ENCODE measurements at regions not wholly inside any gene's neighbourhood (a gene's known extent, or its start where the extent isn't known, plus 50 kb on each side); places are given as distances from the start of the nearest gene placed in this dataset.

DNA sequence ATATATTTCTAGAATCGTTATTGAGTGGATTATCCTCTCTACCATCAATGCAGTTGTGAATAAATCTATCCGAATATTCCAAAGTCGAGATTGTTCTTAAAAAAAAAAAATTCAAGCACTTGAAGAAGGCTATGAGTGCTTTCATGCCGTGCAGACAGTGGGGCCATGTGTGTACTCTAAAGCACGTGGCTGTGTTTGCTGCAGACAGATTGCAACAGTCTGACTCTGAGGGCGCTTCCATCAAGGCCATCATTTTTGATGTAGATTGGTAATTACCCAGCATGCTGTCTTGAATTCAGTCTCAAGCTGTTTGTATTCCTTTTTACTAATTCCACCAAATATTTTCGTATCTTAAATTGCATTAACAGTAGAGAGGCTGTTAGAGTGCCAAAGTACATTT lies 325.9 kb upstream of the LINC00305 start:
- Histone ChIP-seq H3K4ac (ENCODE audit: low read depth, low read length) (no peak overlapping the region), H2AK5ac (ENCODE audit: low read length) (no peak overlapping the region), H3K23ac (ENCODE audit: low read length) (no peak overlapping the region), H2BK120ac (ENCODE audit: insufficient read depth, low read length, poor library complexity) (no peak overlapping the region), H4K8ac (ENCODE audit: low read depth, low read length) (no peak overlapping the region), H3K36me3 (ENCODE audit: control insufficient read depth in 1 of 2, insufficient read depth in 2 of 2, low read length in 2 of 2) (peaks cover 0 to 2% of the 10 kb centered on the region in 2 experiments), H3K9ac (ENCODE audit: low read length) (no peak overlapping the region), H3K79me1 (ENCODE audit: low read length) (no peaks in the 10 kb centered on the region), H3K4me3 (ENCODE audit: low read depth, low read length) (no peak overlapping the region), H3K27ac (ENCODE audit: low read depth, low read length) (no peak overlapping the region), H4K91ac (ENCODE audit: low read depth, low read length) (no peak overlapping the region), H3K18ac (ENCODE audit: low read length) (no peak overlapping the region), H2BK5ac (ENCODE audit: low read depth, low read length, poor library complexity) (no peak overlapping the region), H2AFZ (ENCODE audit: insufficient read depth, low read length, poor library complexity) (no peak overlapping the region), H4K12ac (ENCODE audit: low read depth, low read length) (no peak overlapping the region), H3K27me3 (ENCODE audit: insufficient read depth, low read length) (no peaks in the 10 kb centered on the region), H2BK12ac (ENCODE audit: low read length) (no peak overlapping the region), H3K14ac (ENCODE audit: low read length) (no peak overlapping the region), H3K9me3 (ENCODE audit: insufficient read depth, low read depth, low read length) (no peaks in the 10 kb centered on the region), H3K4me2 (ENCODE audit: low read length) (no peak overlapping the region), H3K79me2 (ENCODE audit: control insufficient read depth, insufficient read depth, low read length, poor library complexity) (no peaks in the 10 kb centered on the region), H3K4me1 (ENCODE audit: control insufficient read depth in 1 of 2, insufficient read depth in 2 of 2, low read length in 2 of 2) (no peaks in the 10 kb centered on the region)
- no CpG with 5 or more reads among the region's 7 CpGs for WGBS (ENCODE audit: extremely low coverage, insufficient coverage, insufficient read length)
- DNase-seq, result no peak

DNA sequence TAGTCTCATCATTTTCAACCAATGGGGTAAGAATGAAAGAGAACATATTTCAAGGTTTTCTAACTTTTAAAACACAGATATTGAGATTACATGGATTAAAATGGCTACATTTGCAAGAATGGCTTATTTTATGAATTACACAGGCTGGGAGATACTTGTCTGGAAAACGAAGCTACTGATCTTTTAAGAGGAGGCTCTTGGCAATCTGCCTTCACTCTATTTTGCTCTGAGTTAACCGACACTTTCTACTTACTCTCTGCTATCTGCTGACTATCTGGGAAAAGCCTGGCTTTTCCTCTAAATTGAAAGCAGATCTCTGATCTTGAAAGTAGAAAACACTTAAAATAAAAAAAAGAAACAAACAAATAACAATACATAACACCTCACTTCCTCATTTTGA lies 325.4 kb upstream of the LINC00305 start:
- no CpG with 5 or more reads among the region's 2 CpGs for WGBS (ENCODE audit: extremely low coverage, insufficient coverage, insufficient read length)
- H3K36me3 ChIP-seq (ENCODE audit: control insufficient read depth in 1 of 2, insufficient read depth in 2 of 2, low read length in 2 of 2), result peaks cover 0 to 2% of the 10 kb centered on the region in 2 experiments

DNA sequence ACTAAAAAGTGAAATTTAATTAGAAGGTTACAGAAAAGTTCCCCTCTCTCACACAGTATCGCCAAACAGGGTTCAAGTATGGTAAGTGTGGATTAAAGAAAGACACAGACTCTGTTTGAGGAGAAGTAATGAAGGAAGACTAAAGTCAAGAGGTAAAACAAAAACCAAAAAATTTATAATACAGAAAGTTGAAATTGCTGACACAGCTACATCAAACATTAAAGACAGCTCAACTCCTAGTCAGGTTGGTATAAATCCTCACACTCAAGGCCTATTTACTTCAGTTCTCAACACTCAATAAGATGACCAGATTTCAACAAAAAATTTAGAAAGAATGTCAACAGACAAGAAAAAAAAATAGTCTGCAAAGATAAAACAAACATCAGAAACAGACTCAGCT lies 300.5 kb upstream of the LINC00305 start:
- Histone ChIP-seq H3K23ac (ENCODE audit: low read length) (no peak overlapping the region), H3K36me3 (ENCODE audit: control insufficient read depth in 1 of 2, insufficient read depth in 2 of 2, low read length in 2 of 2) (no peaks in the 10 kb centered on the region), H3K9me3 (ENCODE audit: insufficient read depth, low read depth, low read length) (no peaks in the 10 kb centered on the region), H2AK5ac (ENCODE audit: low read length) (no peak overlapping the region), H2AFZ (ENCODE audit: insufficient read depth, low read length, poor library complexity) (no peak overlapping the region), H3K14ac (ENCODE audit: low read length) (no peak overlapping the region), H2BK12ac (ENCODE audit: low read length) (no peak overlapping the region), H2BK120ac (ENCODE audit: insufficient read depth, low read length, poor library complexity) (no peak overlapping the region), H3K9ac (ENCODE audit: low read length) (no peak overlapping the region), H3K79me1 (ENCODE audit: low read length) (no peaks in the 10 kb centered on the region), H3K4me3 (ENCODE audit: low read depth, low read length) (no peak overlapping the region), H2BK5ac (ENCODE audit: low read depth, low read length, poor library complexity) (no peak overlapping the region), H3K27me3 (ENCODE audit: insufficient read depth, low read length) (no peaks in the 10 kb centered on the region), H3K79me2 (ENCODE audit: control insufficient read depth, insufficient read depth, low read length, poor library complexity) (no peaks in the 10 kb centered on the region), H4K8ac (ENCODE audit: low read depth, low read length) (no peak overlapping the region), H3K4me1 (ENCODE audit: control insufficient read depth in 1 of 2, insufficient read depth in 2 of 2, low read length in 2 of 2) (no peaks in the 10 kb centered on the region), H3K4me2 (ENCODE audit: low read length) (no peak overlapping the region), H4K91ac (ENCODE audit: low read depth, low read length) (no peak overlapping the region), H4K12ac (ENCODE audit: low read depth, low read length) (no peak overlapping the region), H3K18ac (ENCODE audit: low read length) (no peak overlapping the region), H3K27ac (ENCODE audit: low read depth, low read length) (no peak overlapping the region), H3K4ac (ENCODE audit: low read depth, low read length) (no peak overlapping the region)
- WGBS (ENCODE audit: extremely low coverage, insufficient coverage, insufficient read length), result no CpG with 5 or more reads among the region's 1 CpG
- no peak for DNase-seq

More for the DNA sequence above, 325.4 kb upstream of the LINC00305 start:
- Histone ChIP-seq H3K14ac (ENCODE audit: low read length) (no peak overlapping the region), H4K8ac (ENCODE audit: low read depth, low read length) (no peak overlapping the region), H3K79me2 (ENCODE audit: control insufficient read depth, insufficient read depth, low read length, poor library complexity) (no peaks in the 10 kb centered on the region), H4K91ac (ENCODE audit: low read depth, low read length) (no peak overlapping the region), H3K27ac (ENCODE audit: low read depth, low read length) (no peak overlapping the region), H2AK5ac (ENCODE audit: low read length) (no peak overlapping the region), H3K9ac (ENCODE audit: low read length) (no peak overlapping the region), H2BK5ac (ENCODE audit: low read depth, low read length, poor library complexity) (no peak overlapping the region), H4K12ac (ENCODE audit: low read depth, low read length) (no peak overlapping the region), H3K18ac (ENCODE audit: low read length) (no peak overlapping the region), H3K4ac (ENCODE audit: low read depth, low read length) (no peak overlapping the region), H2BK12ac (ENCODE audit: low read length) (no peak overlapping the region), H3K4me1 (ENCODE audit: control insufficient read depth in 1 of 2, insufficient read depth in 2 of 2, low read length in 2 of 2) (no peaks in the 10 kb centered on the region), H3K23ac (ENCODE audit: low read length) (no peak overlapping the region), H3K79me1 (ENCODE audit: low read length) (no peaks in the 10 kb centered on the region), H2AFZ (ENCODE audit: insufficient read depth, low read length, poor library complexity) (no peak overlapping the region), H3K27me3 (ENCODE audit: insufficient read depth, low read length) (no peaks in the 10 kb centered on the region), H2BK120ac (ENCODE audit: insufficient read depth, low read length, poor library complexity) (no peak overlapping the region), H3K9me3 (ENCODE audit: insufficient read depth, low read depth, low read length) (no peaks in the 10 kb centered on the region), H3K4me3 (ENCODE audit: low read depth, low read length) (no peak overlapping the region), H3K4me2 (ENCODE audit: low read length) (no peak overlapping the region)
- DNase-seq, result no peak

DNA sequence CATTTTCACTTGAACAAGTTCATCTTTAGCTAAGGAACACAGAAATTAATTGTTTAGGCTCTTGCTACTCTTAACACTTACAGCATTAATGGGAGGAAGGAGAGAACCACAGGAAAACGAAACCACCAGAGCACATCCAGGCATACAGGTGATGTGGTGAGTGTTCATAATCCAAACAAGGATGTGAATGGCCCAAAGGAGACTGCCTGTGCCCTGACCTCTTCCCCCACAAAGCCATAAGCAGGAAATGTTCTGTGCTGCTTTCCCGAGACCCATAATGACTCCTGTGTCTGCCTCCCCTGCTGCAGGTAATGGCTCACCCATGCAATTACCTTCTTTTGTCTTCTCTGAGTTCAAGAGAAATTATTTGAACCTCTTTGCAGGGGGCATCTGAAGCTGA lies 295.9 kb upstream of the LINC00305 start:
- WGBS (ENCODE audit: extremely low coverage, insufficient coverage, insufficient read length), result no CpG with 5 or more reads among the region's 2 CpGs
- no peak overlapping the region for H2BK120ac ChIP-seq (ENCODE audit: insufficient read depth, low read length, poor library complexity)
- H3K4me1 ChIP-seq (ENCODE audit: control insufficient read depth in 1 of 2, insufficient read depth in 2 of 2, low read length in 2 of 2), result no peaks in the 10 kb centered on the region

More for the DNA sequence above, 295.9 kb upstream of the LINC00305 start:
- Histone ChIP-seq H3K9ac (ENCODE audit: low read length) (no peak overlapping the region), H3K9me3 (ENCODE audit: insufficient read depth, low read depth, low read length) (no peaks in the 10 kb centered on the region), H3K79me2 (ENCODE audit: control insufficient read depth, insufficient read depth, low read length, poor library complexity) (no peaks in the 10 kb centered on the region), H3K27ac (ENCODE audit: low read depth, low read length) (no peak overlapping the region), H2AK5ac (ENCODE audit: low read length) (no peak overlapping the region), H3K27me3 (ENCODE audit: insufficient read depth, low read length) (no peaks in the 10 kb centered on the region), H3K14ac (ENCODE audit: low read length) (no peak overlapping the region), H2BK5ac (ENCODE audit: low read depth, low read length, poor library complexity) (no peak overlapping the region), H2AFZ (ENCODE audit: insufficient read depth, low read length, poor library complexity) (no peak overlapping the region), H3K18ac (ENCODE audit: low read length) (no peak overlapping the region), H3K79me1 (ENCODE audit: low read length) (no peaks in the 10 kb centered on the region), H3K4ac (ENCODE audit: low read depth, low read length) (no peak overlapping the region), H4K8ac (ENCODE audit: low read depth, low read length) (no peak overlapping the region), H3K23ac (ENCODE audit: low read length) (no peak overlapping the region), H3K4me2 (ENCODE audit: low read length) (no peak overlapping the region), H4K91ac (ENCODE audit: low read depth, low read length) (no peak overlapping the region), H2BK12ac (ENCODE audit: low read length) (no peak overlapping the region), H4K12ac (ENCODE audit: low read depth, low read length) (no peak overlapping the region), H3K36me3 (ENCODE audit: control insufficient read depth in 1 of 2, insufficient read depth in 2 of 2, low read length in 2 of 2) (no peaks in the 10 kb centered on the region), H3K4me3 (ENCODE audit: low read depth, low read length) (no peak overlapping the region)
- DNase-seq, result no peak

Measured in trophoblast cell (in vitro differentiated cells and primary cell).